ENCODE measurements at regions not wholly inside any gene's neighbourhood (a gene's known extent, or its start where the extent isn't known, plus 50 kb on each side); places are given as distances from the start of the nearest gene placed in this dataset.

GRCh38 chr12:127253797-127254327 lies 1013.1 kb upstream of the TMEM132C start:
- TF ChIP-seq CTCF (IDR thresholded peaks at IDR 0.05 in 4 of 5, conservative IDR thresholded peaks at IDR 0.05 in 1 of 5) (no peak), POLR2A (IDR thresholded peaks at IDR 0.05) (no peak)

All from gastrocnemius medialis (tissue), 4 donors.